Activated B cell treated with CpG ODN at 0.5 μM for 24 hours (primary cell): ENCODE measurements at regions not wholly inside any gene's neighbourhood (a gene's known extent, or its start where the extent isn't known, plus 50 kb on each side); places are given as distances from the start of the nearest gene placed in this dataset.

ENCODE experiments used
- ATAC-seq: fragments of 200-7000 bp; cut with Tn5 transposase; one replicate; pipeline ENCODE4 v1.10.0; 2021; ENCODE audit warnings: low read depth, mild to moderate bottlenecking, moderate library complexity
- CTCF ChIA-PET: fragments of 350-600 bp; sonication (Branson Sonifier 250); formaldehyde crosslinking; loops from one replicate; lab custom pipeline; 2021; ENCODE audit warnings: antibody characterized with exemption; lab: Charles Lee
- POLR2A ChIA-PET: fragments of 350-600 bp; sonication (Branson Sonifier 250); formaldehyde crosslinking; loops from one replicate; lab custom pipeline; 2021; ENCODE audit warnings: antibody characterized with exemption; lab: Charles Lee
- DNase-seq: peaks from one replicate; pipeline ENCODE4 v3.0.0; 2022
- H3K27ac Mint-ChIP-seq: one replicate; pipeline ENCODE4 v1.8.0; 2020; ENCODE audit warnings: mixed read lengths
- H3K27me3 Mint-ChIP-seq: one replicate; pipeline ENCODE4 v1.8.0; 2021; ENCODE audit warnings: mixed read lengths
- H3K36me3 Mint-ChIP-seq: one replicate; pipeline ENCODE4 v1.8.0; 2021; ENCODE audit warnings: low read depth, mixed read lengths
- H3K4me1 Mint-ChIP-seq: one replicate; pipeline ENCODE4 v1.8.0; 2021; ENCODE audit warnings: mixed read lengths
- H3K4me3 Mint-ChIP-seq: one replicate; pipeline ENCODE4 v1.8.0; 2020; ENCODE audit warnings: mild to moderate bottlenecking, mixed read lengths
- H3K9me3 Mint-ChIP-seq: one replicate; pipeline ENCODE4 v1.8.0; 2020; ENCODE audit warnings: mixed read lengths
- CTCF ChIP-seq: fragments of 200-600 bp; IDR thresholded peaks from one replicate; pipeline ENCODE4 v1.8.0; 2022; ENCODE audit warnings: antibody characterized with exemption, mild to moderate bottlenecking
- intact Hi-C: fragments of 100-400 bp; cut with micrococcal nuclease; formaldehyde crosslinking; loops from one replicate; pipeline ENCODE4 v1.15.1; 2024

DNA sequence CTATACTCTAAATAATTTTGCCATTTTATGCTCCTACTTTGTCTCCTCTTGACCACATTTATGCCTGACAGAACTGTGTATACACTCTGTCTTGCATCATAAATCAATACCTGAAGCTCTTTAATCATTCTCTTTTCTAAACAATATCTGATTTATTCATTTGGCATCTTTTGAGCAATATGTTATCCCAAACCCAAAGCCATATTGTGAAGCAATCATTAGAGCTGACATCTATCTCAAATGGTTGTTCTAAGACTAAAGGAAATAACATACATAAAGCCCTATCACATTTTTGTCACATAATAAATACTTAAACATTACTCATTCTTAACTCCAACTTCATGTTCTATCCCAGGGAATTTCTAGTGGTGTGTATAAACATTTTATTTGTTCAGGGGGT is 717.6 kb downstream of the SORCS1 start:
- intact Hi-C loops, result no loop called here
- H3K27me3 Mint-ChIP-seq, result no peaks in the 10 kb centered on the region
- H3K36me3 Mint-ChIP-seq, result no peaks in the 10 kb centered on the region
- TF ChIP-seq CTCF, result no peak
- H3K27ac Mint-ChIP-seq, result no peak overlapping the region
- DNase-seq (no peak), ATAC-seq (no peak)
- H3K9me3 Mint-ChIP-seq, result peaks cover 5% of the 10 kb centered on the region
- H3K4me3 Mint-ChIP-seq, result no peak overlapping the region
- ChIA-PET POLR2A (no interaction called here), CTCF (no interaction called here)
- H3K4me1 Mint-ChIP-seq, result no peaks in the 10 kb centered on the region

DNA sequence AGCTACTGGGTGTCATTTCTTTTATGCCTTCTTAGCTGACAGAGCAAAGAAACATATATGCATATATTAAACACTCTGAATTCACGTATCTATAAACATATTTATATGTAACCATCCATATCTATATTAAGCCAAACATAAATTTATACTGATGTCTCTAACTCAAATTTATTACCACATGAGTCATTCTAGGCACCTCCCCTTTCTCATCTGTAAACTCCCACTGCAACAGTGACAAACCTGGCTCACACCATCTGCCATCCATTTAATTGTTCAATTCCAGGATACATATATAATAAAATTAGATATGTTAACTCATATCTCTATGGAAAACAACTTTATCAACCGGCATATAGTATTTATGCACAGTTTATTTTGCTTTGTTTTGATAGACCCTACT is 722.3 kb downstream of the SORCS1 start:
- no peaks in the 10 kb centered on the region for H3K4me1 Mint-ChIP-seq
- intact Hi-C loops, result no loop called here
- POLR2A ChIA-PET, result no interaction called here
- TF ChIP-seq CTCF, result no peak
- no peaks in the 10 kb centered on the region for H3K36me3 Mint-ChIP-seq
- no peaks in the 10 kb centered on the region for H3K9me3 Mint-ChIP-seq
- no peak overlapping the region for H3K4me3 Mint-ChIP-seq
- DNase-seq, result no peak
- CTCF ChIA-PET, result no interaction called here
- ATAC-seq, result no peak
- H3K27ac Mint-ChIP-seq, result no peak overlapping the region
- H3K27me3 Mint-ChIP-seq, result no peaks in the 10 kb centered on the region

GRCh38 chr10:106440767-106441166 is 723.7 kb downstream of the SORCS1 start:
- ATAC-seq (no peak), DNase-seq (no peak)
- Mint-ChIP-seq H3K27me3 (no peaks in the 10 kb centered on the region), H3K36me3 (no peaks in the 10 kb centered on the region), H3K4me3 (no peak overlapping the region), H3K4me1 (no peaks in the 10 kb centered on the region), H3K27ac (no peak overlapping the region), H3K9me3 (no peaks in the 10 kb centered on the region)
- intact Hi-C loops, result no loop called here
- POLR2A ChIA-PET, result no interaction called here
- CTCF ChIA-PET, result no interaction called here
- no peak for TF ChIP-seq CTCF

DNA sequence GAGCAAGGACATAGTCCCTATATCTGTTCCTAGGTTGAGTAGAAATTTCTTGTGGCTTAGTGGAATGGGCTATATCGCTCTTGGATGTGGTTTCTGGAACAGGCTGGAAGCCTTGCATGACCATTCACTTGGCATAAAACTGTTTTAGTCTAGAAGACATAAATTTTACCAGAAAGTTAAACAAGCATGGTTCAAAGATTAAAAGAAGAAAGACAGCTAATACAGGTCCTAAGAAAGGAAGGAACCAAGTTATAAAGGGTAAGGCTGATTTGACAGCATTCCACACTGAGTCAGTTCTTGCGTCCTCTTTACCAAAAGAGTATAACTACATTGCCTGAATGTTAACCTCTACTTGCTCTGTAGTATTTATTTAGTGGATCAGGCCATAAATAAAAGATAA is 724.2 kb downstream of the SORCS1 start:
- ATAC-seq (no peak), DNase-seq (no peak)
- ChIA-PET POLR2A (no interaction called here), CTCF (no interaction called here)
- Mint-ChIP-seq H3K27me3 (no peaks in the 10 kb centered on the region), H3K4me3 (no peak overlapping the region), H3K4me1 (no peaks in the 10 kb centered on the region), H3K27ac (no peak overlapping the region), H3K36me3 (no peaks in the 10 kb centered on the region), H3K9me3 (no peaks in the 10 kb centered on the region)
- intact Hi-C loops, result no loop called here
- TF ChIP-seq CTCF, result no peak

DNA sequence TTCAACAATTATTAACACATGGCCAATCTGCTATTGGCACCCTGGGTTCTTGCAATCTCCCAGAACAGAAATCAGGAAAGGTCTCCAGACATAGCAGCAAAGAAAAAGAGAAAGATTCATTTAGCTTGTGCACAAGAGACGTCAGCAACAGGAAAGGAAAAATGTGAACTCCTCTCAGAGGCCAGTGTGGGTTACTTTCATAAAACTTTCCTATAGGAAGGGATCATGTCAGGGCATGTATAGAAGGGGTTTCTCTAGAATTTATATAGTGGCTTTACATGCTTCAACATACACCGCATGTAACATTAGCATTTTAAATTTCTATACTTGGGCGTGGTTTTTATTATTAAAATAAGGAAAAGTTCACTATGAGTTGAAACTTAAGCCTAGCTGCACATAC is 725.1 kb downstream of the SORCS1 start:
- TF ChIP-seq CTCF, result no peak
- ChIA-PET POLR2A (no interaction called here), CTCF (no interaction called here)
- Mint-ChIP-seq H3K4me1 (no peaks in the 10 kb centered on the region), H3K4me3 (no peak overlapping the region), H3K36me3 (no peaks in the 10 kb centered on the region), H3K27me3 (no peaks in the 10 kb centered on the region), H3K9me3 (no peaks in the 10 kb centered on the region), H3K27ac (no peak overlapping the region)
- no peak for DNase-seq
- intact Hi-C loops, result no loop called here
- ATAC-seq, result no peak
